ENCODE measurements at regions not wholly inside any gene's neighbourhood (a gene's known extent, or its start where the extent isn't known, plus 50 kb on each side); places are given as distances from the start of the nearest gene placed in this dataset.

DNA sequence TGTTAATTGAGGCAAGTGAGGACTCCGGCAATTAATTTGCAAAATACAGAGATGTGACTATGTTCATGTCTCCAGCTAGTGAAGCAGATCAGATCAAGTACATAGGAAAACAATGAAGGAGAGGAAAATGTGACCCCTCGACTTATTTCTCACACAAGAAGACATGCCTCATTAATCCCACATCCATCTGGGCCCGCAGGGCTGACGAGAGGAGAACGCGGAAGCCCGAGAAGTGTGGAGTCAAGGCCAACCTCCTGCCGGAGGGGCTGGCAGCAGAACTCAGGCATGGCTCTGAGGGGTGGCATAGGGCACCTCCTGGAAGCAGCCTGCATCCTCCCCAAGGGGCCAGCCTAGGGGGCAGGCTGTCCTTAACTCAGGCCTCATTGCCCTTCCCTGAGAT, 54.4 kb downstream of the ZNF503 start:
- DNase-seq (ENCODE audit: low read depth) = no peak

DNA sequence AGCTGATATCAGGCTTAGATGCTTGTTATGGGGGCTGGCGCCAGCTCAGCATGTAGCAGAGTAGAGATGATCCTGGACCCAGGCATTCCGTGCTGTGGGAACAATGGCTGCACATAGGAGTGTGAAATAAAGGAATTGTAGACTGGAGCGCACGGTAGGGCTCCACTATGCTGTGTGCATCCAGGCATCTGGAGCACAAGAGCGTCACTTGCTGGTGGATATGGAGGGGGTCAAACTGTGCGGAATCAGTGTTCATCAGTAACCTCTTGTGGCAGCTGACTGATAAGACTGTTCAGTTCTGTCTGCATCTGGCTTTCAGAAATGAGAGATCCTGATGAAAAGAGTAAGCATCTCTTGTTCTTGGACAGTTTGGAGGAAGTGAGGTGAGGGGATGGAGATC, 55.8 kb downstream of the ZNF503 start:
- DNase-seq (ENCODE audit: low read depth) = no peak

DNA sequence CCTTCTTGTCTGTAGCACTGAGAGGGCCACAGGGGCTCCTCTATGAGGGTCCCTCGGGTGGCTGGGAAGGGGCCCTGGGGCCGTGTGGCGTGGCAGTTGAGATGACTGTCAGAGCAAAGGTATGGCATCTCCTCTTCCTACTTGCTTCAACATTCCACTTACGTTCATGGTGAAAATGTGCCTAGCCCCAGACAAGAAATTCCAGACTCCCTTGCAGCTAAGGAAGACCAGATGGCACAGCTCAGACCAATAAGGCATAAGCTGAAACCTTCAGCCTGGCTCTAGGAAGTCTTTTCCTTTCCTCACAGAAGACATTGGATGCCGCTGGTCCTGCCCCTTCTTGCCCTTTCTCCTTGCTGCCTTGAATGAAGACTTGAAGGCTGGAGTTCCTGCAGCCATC, 57.4 kb downstream of the ZNF503 start:
- no peak for DNase-seq (ENCODE audit: low read depth)

DNA sequence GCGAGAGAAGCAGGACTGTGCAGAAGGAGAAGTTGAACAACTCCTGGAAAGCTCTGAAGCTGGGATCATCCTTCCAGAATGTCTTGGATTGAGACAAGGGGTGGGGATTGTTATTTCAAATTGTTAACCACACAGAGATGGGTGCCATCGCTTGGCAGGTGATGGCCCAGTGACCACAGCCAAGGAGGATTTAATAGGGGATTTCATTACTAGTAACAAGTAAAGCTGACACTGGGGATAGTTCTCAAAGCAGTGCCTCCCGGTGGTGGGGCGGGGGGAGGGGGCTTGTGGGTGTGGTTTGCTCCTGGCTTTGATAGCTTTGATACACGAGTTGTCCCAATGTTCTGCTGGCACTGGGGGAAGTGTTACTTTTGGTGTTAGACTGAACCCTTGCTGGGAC, 59.2 kb downstream of the ZNF503 start:
- no peak for DNase-seq (ENCODE audit: low read depth)

DNA sequence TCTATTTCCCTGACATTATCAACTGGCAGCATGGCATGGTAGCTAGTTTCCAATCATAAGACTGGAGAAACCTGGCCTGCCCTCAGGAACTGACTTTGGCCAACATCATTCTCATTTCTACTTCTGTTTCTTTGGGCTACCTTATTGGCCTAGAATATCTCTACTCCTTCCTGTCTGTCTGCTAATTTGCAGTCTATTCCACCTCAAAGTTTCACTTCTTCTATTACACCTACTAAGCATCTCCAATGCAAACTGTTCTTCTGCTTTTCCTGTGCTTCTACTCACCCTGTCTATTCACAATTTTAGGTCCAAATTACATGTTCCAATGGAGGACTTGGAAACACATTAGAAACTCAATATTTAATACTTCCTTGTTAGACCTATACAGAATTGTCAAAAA, 65.6 kb downstream of the ZNF503 start:
- no peak for DNase-seq (ENCODE audit: low read depth)

DNA sequence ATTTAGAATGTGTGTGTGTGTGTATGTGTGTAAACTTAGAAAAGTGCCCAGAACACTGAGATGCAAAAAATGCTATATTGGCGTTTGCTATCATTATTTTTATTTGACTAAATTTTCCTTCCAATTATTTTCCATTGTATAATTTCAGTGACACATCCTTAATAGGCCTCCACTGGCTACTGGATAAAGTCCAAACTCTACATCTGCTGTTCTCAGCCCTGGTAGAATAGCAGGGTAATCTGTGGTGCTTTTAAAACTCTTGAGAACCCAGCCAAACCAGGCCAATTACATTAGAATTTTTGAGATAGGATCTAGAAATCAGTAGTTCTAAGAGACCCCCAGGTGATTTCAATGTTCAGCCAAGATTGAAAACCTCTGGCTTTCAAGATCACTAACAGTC, 66.4 kb downstream of the ZNF503 start:
- DNase-seq (ENCODE audit: low read depth) = no peak

DNA sequence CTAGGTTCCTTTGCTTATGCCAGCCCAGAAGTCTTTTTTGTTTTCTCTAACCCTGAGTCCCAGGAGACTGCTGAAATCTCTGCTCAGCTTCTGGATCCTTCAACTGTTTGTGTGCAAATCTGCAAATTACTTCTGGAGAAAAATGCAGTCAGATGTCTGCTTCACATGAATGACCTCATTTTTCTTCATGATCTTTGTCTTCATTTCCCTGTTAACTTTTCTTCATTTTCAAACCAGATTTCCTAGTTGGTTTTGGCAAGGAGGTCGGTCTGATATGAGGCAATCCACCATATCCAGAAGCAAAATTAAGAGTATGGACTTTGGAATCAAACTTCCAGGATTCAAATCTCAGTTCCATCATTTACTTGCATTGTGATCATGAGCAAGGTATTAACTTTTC, 66.8 kb downstream of the ZNF503 start:
- DNase-seq (ENCODE audit: low read depth) = no peak

DNA sequence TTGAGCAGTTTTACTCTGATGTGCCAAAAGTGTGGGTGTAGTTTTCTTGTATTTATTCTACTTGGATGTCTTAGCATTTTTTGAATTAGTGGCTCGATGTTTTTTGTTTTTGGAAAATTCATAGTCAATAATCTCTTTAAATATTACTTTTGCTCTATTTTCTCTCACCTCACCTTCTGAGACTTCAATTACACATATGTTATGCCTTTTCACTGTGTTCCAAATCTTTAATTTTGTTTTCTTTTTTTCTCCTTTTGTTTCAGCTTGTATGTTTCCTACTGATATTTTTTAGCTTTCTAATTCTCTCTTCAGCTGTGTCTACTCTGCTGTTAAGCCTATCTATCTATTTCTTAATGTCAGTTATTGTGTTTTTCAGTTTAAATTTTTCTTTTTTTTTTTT, 69.5 kb downstream of the ZNF503 start:
- no peak for DNase-seq (ENCODE audit: low read depth)

DNA sequence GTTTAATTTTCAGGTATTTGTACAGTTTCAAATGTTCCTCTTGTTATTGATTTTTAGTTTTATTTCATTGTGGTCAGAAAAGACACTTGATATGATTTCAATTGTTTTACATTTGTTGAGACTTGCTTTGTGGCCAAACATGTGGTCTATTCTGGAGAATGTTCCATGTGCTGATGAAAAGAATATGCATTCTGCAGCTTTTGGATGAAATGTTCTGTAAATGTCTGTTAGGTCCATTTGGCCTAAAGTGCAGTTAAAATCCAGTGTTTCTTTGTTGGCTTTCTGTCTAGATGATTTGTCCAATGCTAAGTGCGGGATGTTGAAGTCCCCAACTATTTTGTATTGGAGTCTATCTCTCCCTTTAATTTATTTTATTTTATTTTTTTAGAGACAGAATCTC, 70.5 kb downstream of the ZNF503 start:
- no peak for DNase-seq (ENCODE audit: low read depth)

DNA sequence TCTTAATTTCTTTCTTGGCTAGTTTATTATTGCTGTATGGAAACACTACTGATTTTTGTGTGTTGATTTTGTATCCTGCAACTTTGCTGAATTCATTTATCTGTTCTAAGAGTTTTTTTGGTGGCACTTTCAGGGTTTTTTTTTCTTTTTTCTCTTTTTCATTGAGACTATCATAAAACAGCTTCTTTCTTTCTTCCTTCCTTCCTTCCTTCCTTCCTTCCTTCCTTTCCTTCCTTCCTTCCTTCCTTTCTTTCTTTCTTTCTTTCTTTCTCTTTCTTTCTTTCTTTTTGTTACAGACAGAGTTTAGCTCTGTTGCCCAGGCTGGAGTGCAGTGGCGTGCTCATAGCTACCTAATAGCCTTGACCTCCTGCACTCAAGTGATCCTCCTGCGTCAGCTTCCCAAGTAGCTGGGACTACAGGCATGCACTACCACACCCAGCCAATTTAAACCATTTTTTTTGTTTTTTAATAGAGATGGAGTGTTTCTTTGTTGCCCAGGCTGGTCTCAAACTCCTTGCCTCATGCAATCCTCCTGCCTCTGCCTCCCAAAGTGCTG, 72.3 kb downstream of the ZNF503 start:
- no peak for DNase-seq (ENCODE audit: low read depth)

DNA sequence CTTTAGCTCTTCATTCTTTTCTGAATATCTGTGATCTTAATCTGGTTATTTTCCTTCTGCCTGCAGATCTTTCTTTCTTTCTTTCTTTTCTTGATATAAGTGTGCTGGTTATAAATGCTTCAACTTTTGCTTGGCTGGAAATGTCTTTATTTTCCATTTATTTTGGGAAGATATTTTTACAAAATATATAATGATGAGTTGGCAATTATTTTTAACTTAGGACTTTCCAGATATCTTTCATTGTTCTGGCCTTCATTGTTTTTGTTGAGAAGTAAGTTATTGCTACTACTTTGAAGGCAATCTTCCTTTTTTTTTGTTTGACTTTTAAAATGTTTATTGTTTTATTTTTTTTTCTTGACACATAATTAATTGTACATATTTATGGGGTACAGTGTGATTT, 75.3 kb downstream of the ZNF503 start:
- no peak for DNase-seq (ENCODE audit: low read depth)

DNA sequence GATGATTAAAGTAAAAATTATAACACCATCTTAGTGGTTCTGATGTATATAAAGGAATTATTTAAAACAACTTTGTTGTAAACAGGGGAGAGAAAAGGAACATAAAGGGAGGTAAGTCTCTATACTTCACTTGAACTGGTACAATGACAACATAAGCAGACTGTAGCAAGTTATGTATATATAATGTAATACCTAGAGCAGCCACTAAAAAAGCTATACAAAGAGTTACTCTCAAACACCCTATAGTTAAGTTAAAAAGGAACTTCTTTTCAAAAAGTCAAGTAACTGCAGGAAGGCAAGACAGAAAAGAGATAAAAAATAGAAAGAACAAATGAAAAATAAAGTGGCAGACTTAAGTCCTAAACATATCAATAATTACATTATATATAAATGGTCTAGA, 82.3 kb downstream of the ZNF503 start:
- DNase-seq (ENCODE audit: low read depth) = no peak

DNA sequence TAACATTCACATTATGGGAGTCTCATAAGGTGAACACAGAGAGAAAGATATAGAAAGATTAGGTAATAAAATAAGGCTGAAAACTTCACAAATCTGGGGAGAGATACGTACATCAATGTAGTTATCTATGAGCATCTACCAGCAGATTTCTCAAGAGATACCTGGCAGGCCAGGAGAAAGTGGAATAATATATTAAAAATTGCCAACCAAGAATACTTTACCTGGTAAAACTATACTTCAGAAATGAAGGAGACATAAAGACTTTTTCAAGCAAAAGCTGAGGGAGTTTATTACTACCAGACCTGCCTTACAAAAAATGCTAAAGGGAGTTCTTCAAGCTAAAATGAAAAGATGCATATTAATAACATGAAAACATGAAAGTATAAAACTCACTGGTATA, 78.8 kb upstream of the COMTD1 start:
- DNase-seq (ENCODE audit: low read depth) = no peak

DNA sequence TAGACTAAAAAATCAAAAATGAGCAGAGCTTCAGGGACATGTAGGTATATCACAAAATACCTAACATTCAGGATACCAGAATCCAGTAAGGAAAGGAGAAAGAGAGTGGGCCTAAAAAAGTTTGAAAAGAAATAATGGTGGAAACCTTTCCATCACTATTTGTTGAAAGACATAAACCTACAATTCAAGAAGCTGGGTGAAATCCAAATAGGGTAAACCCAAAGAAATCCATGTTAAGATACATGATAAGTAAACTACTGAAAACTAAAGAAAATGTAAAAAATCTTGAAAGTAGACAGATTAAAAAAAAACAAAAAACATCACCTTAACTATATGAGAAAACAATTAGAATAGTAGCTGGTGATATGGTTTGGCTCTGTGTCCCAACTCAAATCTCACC, 76.7 kb upstream of the COMTD1 start:
- DNase-seq (ENCODE audit: low read depth) = no peak

DNA sequence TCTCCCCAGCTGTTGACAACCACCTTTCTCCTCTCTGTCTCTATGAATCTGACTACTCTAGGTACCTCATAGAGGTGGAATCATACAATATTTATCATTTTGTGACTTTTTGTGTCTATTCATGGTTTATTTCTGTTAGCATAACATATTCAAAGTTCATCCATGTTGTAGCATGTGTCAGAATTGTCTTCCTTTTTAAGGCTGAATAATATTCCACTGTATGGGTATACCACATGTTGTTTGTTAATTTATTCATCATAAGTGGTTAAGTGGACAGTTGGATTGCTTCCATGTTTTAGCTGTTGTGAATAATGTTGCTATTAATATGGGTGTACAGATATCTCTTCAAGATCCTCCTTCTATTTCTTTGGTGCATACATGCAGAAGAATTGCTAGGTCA, 69.9 kb upstream of the COMTD1 start:
- DNase-seq (ENCODE audit: low read depth) = no peak

DNA sequence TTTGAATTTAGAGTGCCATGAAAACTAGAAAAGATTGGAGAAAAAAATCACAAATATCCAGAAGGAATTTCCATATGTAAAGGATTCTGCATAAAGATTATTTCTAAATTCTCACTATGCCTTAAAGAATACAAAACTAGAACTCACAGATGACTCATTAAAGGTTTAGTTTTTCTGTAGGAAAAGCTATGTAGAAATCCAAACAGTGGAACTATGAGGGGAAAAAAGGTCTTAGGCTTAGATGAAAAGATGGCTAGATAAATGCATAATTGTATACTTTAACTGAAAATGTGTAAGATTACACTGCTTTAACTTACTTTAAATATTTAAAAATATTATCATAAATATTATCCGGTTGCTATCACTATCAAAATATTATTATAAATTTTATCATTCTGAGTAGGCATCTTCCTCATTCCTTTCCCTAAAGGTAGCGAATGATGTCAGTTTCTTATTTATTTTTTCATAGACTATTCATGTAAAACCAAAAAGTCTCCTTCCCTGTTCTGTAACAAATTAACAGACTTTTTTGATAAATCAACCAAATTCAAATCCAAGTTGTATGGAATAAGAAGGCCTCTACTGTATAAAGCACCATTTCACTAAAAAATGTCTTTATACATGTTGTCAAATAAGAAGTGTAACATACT, 69.1 kb upstream of the COMTD1 start:
- no peak for DNase-seq (ENCODE audit: low read depth)

DNA sequence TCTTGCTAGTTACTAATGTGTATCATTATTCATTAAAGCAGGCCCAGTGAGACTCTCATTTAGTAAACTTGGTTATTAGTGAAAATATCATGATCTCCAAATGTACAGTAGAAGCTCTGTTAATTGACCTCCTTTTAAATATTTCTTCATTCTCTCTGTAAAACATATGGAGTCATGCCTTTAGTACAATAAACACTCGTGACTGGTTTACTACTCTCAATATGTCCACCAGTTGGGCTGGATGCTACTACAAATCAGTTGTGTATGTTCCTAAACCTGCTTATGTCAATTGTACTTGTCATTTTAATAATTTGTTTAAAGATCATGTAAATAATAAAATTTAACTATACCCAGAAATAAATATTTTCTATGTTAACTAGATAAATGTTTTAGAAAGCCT, 68.6 kb upstream of the COMTD1 start:
- DNase-seq (ENCODE audit: low read depth) = no peak

DNA sequence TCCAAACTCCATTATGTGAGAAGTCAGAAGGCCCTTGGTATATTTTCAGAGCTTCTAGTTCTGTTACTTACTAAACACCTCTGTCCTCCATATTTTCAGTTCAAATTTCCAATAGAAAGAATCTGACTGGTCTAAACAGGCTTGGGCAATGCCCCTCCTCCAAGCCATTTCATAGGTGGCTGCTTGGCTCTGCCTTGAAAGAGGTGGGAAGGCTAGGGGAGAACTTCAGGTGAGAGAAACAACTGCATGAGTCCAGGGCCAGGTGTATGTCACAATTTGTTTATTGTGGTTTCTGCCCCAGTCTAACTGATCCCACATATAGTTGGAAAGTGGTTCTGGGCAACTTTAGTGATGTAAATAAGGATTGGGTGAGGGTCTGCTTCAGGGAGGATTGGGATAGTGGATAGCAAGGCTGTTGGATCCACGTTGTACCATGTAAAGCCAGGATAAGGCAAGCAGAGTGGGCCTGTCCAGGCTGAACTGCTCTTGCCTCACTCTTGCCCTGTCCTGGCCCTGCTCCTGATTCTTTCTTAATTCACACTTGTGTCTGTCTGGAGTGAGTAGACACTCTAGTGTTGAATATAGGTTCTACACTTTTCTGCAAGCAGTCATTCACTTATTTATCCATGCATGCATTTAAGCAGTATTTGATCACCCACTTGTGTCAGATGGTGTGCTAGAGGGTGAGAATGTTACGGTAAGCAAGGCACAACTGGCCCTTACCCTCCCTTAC, 67.5 kb upstream of the COMTD1 start:
- no peak for DNase-seq (ENCODE audit: low read depth)

DNA sequence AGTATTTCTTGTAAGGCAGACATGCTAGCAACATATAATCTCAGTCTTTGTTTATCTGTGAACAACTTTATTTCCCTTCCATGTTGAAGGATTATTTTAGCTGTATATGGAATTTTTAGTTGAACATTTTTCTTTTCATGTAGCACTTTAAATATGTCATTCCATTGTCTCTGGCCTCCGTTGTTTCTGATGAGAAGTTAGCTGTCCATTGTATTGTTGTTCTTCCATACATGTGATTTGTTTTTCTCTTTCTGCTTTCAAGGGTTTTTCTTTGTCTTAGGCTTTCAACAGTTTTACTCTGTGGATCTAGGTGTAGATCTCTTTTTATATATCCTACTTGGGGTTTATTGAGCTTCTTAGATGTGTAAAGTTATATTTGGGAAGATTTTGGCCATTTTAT, 66.3 kb upstream of the COMTD1 start:
- DNase-seq (ENCODE audit: low read depth) = no peak

DNA sequence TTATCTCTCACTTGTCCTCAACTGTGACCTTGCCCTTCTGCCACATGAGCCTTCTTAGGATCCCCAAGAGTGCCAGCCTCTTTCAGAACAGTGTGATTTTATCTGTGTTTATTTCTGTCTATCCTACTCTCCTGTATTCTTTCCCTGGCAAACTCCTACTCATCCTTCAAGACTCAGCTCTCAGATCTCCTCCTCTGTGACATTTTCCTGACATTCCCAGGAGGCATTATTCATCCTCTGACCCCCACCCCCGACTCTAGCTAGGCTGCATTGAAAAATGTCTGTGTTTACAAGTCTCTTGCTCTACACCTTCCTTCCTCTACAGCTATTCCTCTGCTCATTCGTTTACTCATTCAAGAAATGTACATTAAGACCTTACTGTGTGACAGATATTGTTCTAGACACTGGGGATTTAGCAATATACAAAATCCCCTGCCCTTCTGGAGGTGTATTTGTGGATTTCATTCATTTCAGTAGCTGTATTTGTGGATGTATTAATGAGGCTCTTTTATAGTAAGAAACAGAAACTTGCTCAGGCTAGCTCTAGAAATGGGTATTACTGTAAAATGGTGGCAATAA, 61.4 kb upstream of the COMTD1 start:
- no peak for DNase-seq (ENCODE audit: low read depth)

DNA sequence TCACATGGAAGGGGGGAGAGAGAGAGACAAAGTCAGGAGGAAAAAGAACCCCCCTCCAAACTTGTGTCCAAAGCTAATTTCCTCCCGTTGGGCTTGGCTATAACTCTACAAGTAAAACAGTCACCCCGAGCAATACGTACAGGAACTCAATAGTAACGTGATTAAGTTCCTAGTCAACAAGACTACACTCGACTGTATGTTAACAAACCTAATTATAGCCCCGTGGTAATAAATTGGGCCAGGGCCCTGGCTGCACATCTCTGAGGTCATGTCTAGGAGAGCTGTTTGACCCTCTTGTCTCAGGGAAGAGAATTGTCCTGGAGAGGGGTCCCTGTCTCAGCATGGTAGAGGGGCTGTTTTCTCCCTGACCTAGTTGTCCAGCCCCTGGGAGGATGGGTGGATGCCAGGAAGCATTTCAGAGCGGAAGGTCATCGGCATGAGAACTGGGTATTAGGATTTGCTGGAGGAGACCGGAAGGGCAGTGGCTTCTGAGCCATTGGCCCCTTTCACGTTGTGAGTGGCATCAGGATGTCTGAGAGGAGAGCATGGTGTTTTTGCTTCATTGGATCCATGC, 60.2 kb upstream of the COMTD1 start:
- DNase-seq (ENCODE audit: low read depth) = no peak

DNA sequence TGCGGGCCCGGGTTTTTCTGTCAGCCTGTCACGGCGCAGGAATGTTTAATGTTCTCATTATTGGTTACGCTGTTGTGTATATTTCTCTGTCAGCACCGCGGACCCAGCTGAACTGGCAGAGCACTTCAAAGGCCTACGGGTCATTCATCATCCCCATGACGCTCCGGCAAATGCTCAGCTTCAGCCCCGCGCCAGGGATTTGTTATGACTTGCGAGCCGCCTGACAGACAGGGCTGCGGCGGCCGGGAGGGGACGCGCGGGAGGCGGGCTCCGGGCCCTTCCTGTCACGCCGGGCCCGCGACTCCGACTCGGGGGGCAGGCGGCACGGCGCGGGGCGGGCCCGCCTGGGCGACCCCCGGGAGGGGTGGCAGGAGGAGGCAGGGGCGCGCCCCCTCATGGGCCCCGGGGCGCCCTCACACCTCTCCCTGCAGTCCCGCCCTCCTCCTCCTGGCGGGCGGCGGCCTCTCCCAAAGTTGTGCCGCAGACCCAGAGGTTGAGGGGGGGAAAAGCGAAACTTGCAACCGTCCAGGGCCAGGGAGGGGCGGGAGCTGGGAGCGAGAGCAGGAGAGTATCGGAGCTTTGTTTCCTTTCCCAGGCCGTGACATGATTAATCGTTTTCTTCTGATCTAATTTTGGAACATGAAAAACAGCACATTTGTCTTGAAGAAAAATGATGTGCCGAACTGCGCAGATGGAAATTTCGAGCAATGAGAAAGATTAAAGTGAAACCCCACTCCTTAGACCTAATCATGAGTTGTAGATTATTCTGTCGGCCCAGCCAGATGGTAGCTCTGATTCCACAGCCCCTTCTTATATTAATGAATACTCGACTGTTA, 59.3 kb upstream of the COMTD1 start:
- peak; percentile 30 for DNase-seq (ENCODE audit: low read depth)

Data from non-pigmented ciliary epithelial cell (primary cell).